Neural cell (in vitro differentiated cells): ENCODE measurements at regions not wholly inside any gene's neighbourhood (a gene's known extent, or its start where the extent isn't known, plus 50 kb on each side); places are given as distances from the start of the nearest gene placed in this dataset.
A peak's percentile ranks its signal among the peaks of the same experiment; 100 is the strongest.

ENCODE experiments used
- H2AFZ ChIP-seq: fragments of 200-600, 300-800 bp; sonication (generic), shearing (Covaris generic); 2 replicates; pipeline ENCODE4 v1.6.0; 2014; ENCODE audit warnings: low read depth, mild to moderate bottlenecking, antibody characterized with exemption, low read length, moderate library complexity
- H3F3A ChIP-seq: fragments of 200-600 bp; shearing (Covaris generic); 2 replicates; pipeline ENCODE4 v1.6.1; 2016; ENCODE audit warnings: mild to moderate bottlenecking, moderate library complexity, mixed read lengths, antibody characterized with exemption, low read length; ENCODE audit not compliant: insufficient read depth, poor library complexity, severe bottlenecking
- H3K27ac ChIP-seq: fragments of 200-600, 300-800 bp; sonication (generic), shearing (Covaris generic); 2 replicates; pipeline ENCODE4 v1.5.1; 2014; ENCODE audit warnings: mild to moderate bottlenecking, low read length, moderate library complexity
- H3K27me3 ChIP-seq: fragments of 300-800, 200-600 bp; sonication (generic), shearing (Covaris generic); 2 replicates; pipeline ENCODE4 v1.6.0; 2014; ENCODE audit warnings: mild to moderate bottlenecking, low read depth, low read length, moderate library complexity; ENCODE audit not compliant: insufficient read depth
- H3K36me3 ChIP-seq: fragments of 300-800, 200-600 bp; sonication (generic), shearing (Covaris generic); 2 replicates; pipeline ENCODE4 v1.5.1; 2014; ENCODE audit warnings: mild to moderate bottlenecking, antibody characterized with exemption, low read length, moderate library complexity; ENCODE audit not compliant: insufficient read depth
- H3K4me2 ChIP-seq: fragments of 300-800, 200-600 bp; sonication (generic), shearing (Covaris generic); 2 replicates; pipeline ENCODE4 v1.6.0; 2014; ENCODE audit warnings: mild to moderate bottlenecking, low read length
- H3K4me3 ChIP-seq: fragments of 300-800, 200-600 bp; sonication (generic), shearing (Covaris generic); 2 replicates; pipeline ENCODE4 v1.5.1; 2014; ENCODE audit warnings: mild to moderate bottlenecking, low read length, moderate library complexity
- H3K79me2 ChIP-seq: fragments of 200-600 bp; shearing (Covaris generic); replicated peaks from 2 replicates; pipeline ENCODE4 v1.6.0; 2014; ENCODE audit warnings: mild to moderate bottlenecking, low read length, moderate library complexity; ENCODE audit not compliant: insufficient read depth
- H3K9ac ChIP-seq: fragments of 300-800, 200-600 bp; sonication (generic), shearing (Covaris generic); 2 replicates; pipeline ENCODE4 v1.6.1; 2016; ENCODE audit warnings: mild to moderate bottlenecking, low read length, mixed read lengths
- H3K9me2 ChIP-seq: fragments of 200-600 bp; shearing (Covaris generic); 2 replicates; pipeline ENCODE4 v1.6.1; 2016; ENCODE audit warnings: mild to moderate bottlenecking, low read length, mixed read lengths; ENCODE audit not compliant: insufficient read depth
- H3K9me3 ChIP-seq: fragments of 200-600, 300-800 bp; sonication (generic), shearing (Covaris generic); 2 replicates; pipeline ENCODE4 v1.6.1; 2016; ENCODE audit warnings: mild to moderate bottlenecking, mixed run types, low read length, moderate library complexity, mixed read lengths
- H4K20me1 ChIP-seq: fragments of 200-600 bp; shearing (Covaris generic); 2 replicates; pipeline ENCODE4 v1.6.1; 2016; ENCODE audit warnings: mild to moderate bottlenecking, mixed run types; ENCODE audit not compliant: insufficient read depth
- CTCF ChIP-seq: fragments of 450-650 bp; IDR thresholded peaks from 2 replicates; pipeline ENCODE4 v1.5.1; 2014; ENCODE audit warnings: antibody characterized with exemption, mild to moderate bottlenecking, moderate library complexity; ENCODE audit not compliant: poor library complexity, severe bottlenecking
- EP300 ChIP-seq: fragments of 450-650 bp; conservative IDR thresholded peaks from 2 replicates; pipeline ENCODE4 v1.6.1; 2014; ENCODE audit warnings: antibody characterized with exemption, mild to moderate bottlenecking, moderate library complexity; ENCODE audit not compliant: poor library complexity, severe bottlenecking
- EZH2 ChIP-seq: fragments of 200-600, 300-800 bp; shearing (Covaris generic), sonication (generic); IDR thresholded peaks from 2 replicates; pipeline ENCODE4 v1.6.1; 2014; ENCODE audit warnings: antibody characterized with exemption, low read length, borderline replicate concordance, mild to moderate bottlenecking; ENCODE audit not compliant: insufficient read depth, poor library complexity, severe bottlenecking
- MXI1 ChIP-seq: fragments of 450-650 bp; conservative IDR thresholded peaks from 2 replicates; pipeline ENCODE4 v1.6.1; 2014; ENCODE audit warnings: antibody characterized with exemption, mild to moderate bottlenecking; ENCODE audit not compliant: poor library complexity, severe bottlenecking
- POLR2AphosphoS5 ChIP-seq: IDR thresholded peaks from 2 replicates; pipeline ENCODE4 v1.6.1; 2012
- RAD21 ChIP-seq: fragments of 450-650 bp; conservative IDR thresholded peaks from 2 replicates; pipeline ENCODE4 v1.6.1; 2014; ENCODE audit warnings: antibody characterized with exemption, mild to moderate bottlenecking, moderate library complexity
- REST ChIP-seq: IDR thresholded peaks from 2 replicates; pipeline ENCODE4 v1.6.1; 2012; ENCODE audit warnings: borderline replicate concordance
- SMC3 ChIP-seq: fragments of 450-650 bp; conservative IDR thresholded peaks from 2 replicates; pipeline ENCODE4 v1.6.1; 2014; ENCODE audit warnings: antibody characterized with exemption, mild to moderate bottlenecking, moderate library complexity; ENCODE audit not compliant: poor library complexity
- TAF1 ChIP-seq: IDR thresholded peaks from 2 replicates; pipeline ENCODE4 v1.6.1; 2012; ENCODE audit warnings: low read depth

- Histone ChIP-seq H3F3A (no peaks in the 10 kb centered on the region), H3K36me3 (no peaks in the 10 kb centered on the region), H3K9me3 (no peaks in the 10 kb centered on the region), H3K27me3 (no peaks in the 10 kb centered on the region), H3K9me2 (no peaks in the 10 kb centered on the region), H3K79me2 (no peaks in the 10 kb centered on the region), H3K4me3 (no peak overlapping the region), H4K20me1 (no peaks in the 10 kb centered on the region), H2AFZ (no peak overlapping the region), H3K27ac (no peak overlapping the region), H3K9ac (no peak overlapping the region), H3K4me2 (no peak overlapping the region)
- TF ChIP-seq POLR2AphosphoS5 (no peak), CTCF (no peak), SMC3 (no peak), RAD21 (no peak), EZH2 (no peak), TAF1 (no peak), MXI1 (no peak), EP300 (no peak), REST (no peak)
Observed at GRCh38 chr18:41153871-41154270, 801.2 kb upstream of the PIK3C3 start.

GRCh38 chr18:41150316-41150715, 804.7 kb upstream of the PIK3C3 start:
- TF ChIP-seq MXI1 = no peak
- peak; percentile 88 for TF ChIP-seq EP300
- TF ChIP-seq EZH2 = no peak
- no peak for TF ChIP-seq CTCF
- TF ChIP-seq POLR2AphosphoS5 = peak; percentile 73
- TF ChIP-seq REST = no peak
- peak; percentile 28 for TF ChIP-seq RAD21
- no peak for TF ChIP-seq SMC3
- TF ChIP-seq TAF1 = no peak

More at GRCh38 chr18:41150316-41150715, 804.7 kb upstream of the PIK3C3 start:
- H3K9me3 ChIP-seq = no peaks in the 10 kb centered on the region
- no peak overlapping the region for H3K4me3 ChIP-seq
- H3F3A ChIP-seq = no peaks in the 10 kb centered on the region
- no peaks in the 10 kb centered on the region for H3K9me2 ChIP-seq
- H3K79me2 ChIP-seq = no peaks in the 10 kb centered on the region
- no peaks in the 10 kb centered on the region for H3K36me3 ChIP-seq
- H3K27ac ChIP-seq = peak overlapping the region; percentile 85
- H4K20me1 ChIP-seq = no peaks in the 10 kb centered on the region
- H3K4me2 ChIP-seq = no peak overlapping the region
- no peak overlapping the region for H3K9ac ChIP-seq
- no peaks in the 10 kb centered on the region for H3K27me3 ChIP-seq
- no peak overlapping the region for H2AFZ ChIP-seq
